Activated T-helper 1 cell treated with anti-CD3 and anti-CD28 coated beads, Interleukin-2, amount 50 U/mL, for 16 hours (primary cell): ENCODE measurements at regions not wholly inside any gene's neighbourhood (a gene's known extent, or its start where the extent isn't known, plus 50 kb on each side); places are given as distances from the start of the nearest gene placed in this dataset.

Source experiments
- DNase-seq, 2 donors: peaks; one replicate each; pipeline ENCODE4 v3.0.0-alpha.2; 2020; ENCODE audit warnings: low read depth in 1 of 2, low spot score in 1 of 2

DNA sequence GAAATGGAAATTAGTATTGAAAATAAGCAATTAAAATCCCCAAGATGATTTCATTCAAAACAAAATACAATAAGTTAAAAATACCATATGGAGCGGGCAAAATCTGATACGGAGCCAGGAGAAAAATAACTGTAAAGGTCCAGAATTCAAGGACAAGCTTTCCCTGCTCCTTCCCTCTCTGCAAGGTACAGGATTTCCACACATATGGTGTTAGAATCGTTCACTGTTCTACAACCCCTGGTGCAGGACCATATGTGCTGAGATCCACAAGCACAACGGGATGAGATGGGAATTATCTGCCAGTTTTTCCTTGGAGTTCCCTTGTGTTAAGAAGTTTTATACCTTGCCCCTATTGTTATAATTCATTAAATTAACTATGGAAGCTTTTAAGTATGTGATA is 94.7 kb upstream of the DMAC1 start:
- no peak for DNase-seq

DNA sequence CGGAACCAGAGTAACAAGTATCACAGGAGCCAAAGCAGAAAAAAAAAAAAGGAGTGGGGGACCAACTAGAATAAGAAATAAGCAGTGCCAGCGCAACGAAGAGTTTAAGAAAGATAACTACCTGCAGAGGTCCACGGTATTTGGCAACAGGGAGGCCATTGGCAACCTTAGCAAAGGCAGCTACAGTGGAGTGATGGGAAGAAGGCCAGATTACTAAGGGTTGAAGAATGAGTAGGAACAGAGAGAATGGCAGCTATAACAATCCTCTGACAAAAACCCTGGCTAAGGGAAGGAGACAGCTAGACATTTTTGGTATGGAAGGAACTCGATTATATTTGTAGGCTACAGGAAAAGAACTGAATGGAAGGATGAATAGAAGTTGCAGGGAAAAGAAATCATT is 93.4 kb upstream of the DMAC1 start:
- DNase-seq: no peak

DNA sequence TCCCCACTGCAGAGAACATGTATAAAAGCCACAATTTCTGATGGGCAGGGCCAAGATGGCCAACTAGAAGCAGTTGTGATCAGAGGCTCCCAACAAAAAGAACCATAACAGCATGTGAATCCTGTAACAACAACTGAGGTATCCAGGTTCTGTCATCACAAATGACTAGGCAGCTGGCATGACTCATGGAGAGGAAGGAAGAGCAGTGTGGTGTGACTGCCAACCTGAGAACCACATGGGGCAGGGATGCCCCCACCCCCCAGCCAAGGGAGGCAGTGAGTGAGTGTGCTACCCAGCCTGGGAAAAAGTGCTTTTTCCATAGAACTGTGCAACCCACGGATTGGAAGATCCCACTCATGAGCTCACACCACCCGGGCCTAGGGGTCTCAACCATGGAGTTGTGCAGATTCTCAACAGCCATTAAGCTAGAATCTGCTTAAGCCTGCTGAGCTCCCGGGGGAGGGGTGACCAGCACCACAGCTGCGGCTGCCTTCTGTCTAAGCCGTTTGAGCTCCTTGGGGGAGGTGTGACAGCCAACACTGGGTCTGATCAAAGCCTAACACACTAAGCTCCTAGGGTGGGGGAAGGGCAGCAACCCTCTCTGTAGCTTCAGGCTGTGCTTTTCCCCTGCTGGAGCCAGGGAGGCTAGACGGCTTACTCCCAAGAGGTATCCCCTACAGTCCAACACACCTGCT is 80.1 kb upstream of the DMAC1 start:
- no peak for DNase-seq

DNA sequence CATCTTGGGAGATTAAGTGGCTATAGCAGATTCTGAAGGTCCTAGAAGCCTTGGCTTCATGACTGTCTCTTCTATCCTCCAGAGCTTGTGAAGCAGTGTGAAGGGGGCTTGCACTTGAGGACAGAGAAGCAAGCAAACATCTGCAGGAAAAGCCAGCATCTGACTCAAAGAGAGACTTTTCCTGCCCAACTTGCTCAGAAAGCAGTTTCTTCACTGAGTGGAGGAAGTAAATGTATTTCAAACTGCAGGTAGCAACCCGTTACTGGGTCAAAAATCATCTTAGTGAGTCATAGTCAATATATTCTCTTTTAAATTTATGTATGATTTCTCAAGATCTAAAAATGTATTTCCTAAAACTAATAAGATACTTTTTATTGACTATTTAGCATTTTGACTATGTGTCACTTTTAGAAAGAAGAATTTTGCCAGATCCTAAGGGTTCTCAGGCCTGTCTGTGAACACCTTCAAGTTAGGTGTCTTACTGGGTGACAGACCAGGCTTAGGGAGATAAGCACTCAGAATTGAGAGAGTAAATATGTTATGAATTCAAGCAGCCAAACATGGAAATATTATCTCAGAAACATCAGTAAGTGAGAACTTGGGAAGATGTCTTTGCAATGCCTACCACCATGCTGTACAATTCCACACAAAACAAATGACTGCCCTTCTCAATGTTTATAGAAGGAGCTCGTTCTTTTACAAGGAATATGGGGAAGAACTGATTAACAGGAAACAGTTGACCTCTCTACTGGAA is 72.6 kb upstream of the DMAC1 start:
- no peak for DNase-seq

DNA sequence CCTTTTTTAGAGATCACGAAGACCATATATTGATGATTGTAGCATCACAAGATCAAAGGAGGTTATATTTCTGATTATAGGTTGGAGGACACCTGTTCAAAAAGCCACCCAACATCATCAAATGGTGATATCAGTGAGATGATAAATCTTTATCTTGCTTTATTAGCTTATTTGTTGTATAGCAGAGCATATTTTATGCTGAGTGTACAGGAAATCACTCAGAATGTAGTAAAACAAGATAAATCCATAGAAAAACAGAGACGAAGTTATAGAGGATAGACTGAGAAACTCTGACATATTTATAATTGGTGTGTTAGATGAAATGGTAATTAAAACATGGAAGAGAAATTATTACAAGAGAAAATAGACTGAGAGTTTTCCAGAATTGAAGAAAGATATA is 69.8 kb upstream of the DMAC1 start:
- no peak for DNase-seq

DNA sequence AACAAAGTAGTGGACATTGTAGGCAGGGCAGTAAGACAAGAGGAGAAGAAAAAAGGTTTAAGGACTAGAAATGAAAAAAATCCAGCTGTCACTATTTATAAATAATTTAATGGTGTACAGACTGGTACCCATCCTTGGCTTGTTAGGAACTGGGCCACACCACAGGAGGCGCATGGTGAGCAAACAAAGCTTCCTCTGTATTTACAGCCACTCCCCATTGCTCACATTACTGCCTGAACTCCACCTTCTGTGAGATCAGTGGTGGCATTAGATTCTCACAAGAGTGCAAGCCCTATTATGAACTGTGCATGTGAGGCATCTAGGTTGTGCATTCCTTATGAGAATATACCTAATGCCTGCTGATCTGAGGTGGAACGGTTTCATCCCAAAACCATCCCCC is 62.6 kb upstream of the DMAC1 start:
- no peak for DNase-seq

DNA sequence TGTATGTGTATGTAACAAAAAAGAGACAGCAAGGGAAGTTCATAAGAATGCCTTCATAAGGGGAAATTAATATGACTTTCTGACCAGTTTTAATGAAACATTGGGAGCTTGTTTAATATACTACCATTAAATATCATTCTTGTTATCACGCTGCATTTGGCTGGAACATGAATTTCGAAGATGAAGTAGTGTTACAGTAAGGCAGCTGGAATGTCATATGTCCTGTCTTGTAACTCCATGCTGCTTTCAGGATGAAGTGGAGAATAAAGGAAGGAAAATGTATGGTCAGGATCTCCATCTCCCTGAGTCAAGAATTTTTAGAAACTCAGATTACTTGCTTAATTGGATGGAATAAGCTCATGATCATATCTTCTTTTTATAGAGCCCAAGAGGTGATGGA is 61.5 kb upstream of the DMAC1 start:
- DNase-seq: no peak

DNA sequence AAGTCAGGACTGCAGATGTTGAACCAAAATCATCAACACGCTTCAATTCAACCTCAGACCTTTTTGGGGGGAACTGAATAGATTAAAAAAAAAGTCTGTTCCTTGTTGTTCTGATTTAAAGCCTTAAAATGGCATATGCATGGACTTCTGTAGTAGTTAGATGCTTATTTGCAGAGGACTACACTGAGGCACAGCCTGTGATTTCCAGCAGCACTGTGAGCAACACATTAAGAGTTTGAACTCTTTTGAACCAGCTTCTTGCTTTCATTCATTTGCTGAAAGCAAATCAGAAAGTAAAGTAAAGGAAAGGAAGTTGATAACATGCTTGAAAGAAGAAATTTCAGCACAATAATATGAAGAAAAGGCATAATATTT is 60.7 kb upstream of the DMAC1 start:
- DNase-seq: no peak

DNA sequence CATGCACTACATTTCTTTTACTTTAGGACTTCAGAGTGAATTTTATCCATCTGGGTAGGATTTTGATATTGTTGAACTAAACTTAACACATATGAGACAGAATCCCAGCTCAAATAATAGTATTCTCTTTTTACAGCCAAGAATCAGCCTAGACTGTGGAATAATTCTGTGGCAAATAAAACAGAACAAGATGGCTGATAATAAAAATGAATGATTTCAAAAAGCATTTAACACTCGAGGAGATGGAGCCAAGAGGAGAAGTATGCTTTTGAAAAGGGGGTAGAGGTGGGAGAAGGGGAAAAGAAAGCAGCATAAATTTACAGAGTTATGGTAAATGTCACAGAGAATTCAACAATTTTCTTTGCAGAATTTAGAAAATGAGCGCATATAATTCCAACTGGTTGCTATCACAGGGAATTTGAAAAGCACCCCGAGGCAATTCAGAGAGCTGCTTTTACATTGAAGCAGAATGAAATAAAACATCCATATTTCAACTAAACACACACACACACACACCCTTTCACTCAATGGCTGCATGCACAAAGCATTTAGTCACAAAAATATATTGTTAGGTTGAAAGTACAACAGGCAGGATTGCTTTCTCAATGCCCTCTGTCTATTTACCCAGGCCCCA is 60.2 kb upstream of the DMAC1 start:
- no peak for DNase-seq

DNA sequence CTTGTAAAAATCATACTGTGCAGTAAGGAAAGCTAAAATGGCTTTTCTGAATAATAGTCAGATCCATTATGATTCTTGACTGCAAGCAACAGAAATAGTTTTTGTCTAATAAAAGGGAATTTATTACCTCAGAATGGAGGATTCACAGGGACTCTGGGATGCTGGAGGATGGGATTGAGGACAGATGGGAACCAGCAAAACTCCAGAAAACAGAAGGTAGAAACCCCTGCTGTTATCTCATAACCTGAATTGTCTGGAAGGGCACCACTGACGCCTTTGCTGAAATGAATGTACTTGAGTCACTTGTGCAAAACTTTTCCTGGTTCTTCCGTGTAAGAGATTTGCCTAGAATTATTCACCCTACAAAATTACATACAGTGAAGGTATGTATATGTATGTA is 58.6 kb upstream of the DMAC1 start:
- no peak for DNase-seq

DNA sequence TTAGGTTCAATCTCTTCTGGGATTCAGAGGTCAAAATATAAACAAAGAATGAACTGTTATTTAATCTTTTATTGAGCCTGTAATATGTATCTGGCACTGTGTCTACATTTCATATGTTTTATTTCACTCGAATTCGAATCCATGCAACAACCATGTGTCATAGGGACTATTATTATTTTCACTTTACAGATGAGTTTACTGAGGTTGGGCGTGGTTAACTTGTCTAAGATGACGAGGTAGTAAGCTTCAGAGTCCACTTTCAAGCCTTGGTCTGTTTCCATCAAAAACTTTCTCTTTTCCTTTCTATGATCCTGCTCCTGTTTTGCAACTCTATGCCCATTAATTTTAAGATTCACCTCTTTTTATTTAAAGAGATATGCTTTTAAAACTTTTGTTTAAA is 55.2 kb upstream of the DMAC1 start:
- no peak for DNase-seq
